ENCODE measurements at regions not wholly inside any gene's neighbourhood (a gene's known extent, or its start where the extent isn't known, plus 50 kb on each side); places are given as distances from the start of the nearest gene placed in this dataset.

DNA sequence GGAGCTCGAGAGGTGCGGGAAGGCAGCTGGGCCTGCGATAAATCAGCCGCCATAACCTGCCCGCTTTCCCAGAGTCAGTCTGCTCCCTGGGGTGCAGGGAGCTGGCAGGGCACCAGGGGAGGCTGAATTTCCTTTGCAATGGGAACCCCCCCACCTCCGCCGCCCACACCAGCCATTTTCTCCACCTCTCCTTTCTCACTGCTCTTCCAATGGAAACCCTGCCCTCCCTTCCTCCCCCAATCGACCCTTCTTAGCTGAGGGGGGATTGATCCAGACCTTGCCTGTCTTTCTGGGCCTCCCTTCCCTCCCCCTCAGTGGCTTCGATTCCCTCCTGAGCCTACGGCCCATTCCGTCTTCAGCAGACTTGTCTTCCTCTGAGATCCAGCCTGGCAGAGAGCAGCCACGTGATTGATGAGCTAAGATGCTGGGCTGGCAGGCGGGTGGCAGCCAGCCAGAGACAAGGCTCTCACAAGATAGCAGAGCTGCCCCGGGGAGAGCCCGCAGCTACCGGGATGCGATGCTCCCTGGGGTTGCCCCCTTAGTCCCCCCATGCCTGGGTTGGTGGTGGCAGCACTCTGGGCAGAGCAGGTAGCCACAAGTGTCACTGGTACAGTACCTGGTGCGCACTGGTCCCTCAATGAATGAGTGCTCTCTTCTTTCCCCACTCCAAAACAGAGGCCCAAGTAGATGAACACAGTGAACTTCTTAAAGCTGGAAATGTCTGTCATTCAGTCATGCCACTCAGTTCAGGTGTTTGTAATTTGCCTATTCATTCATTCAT lies 53.7 kb upstream of the FABP6 start:
- Histone ChIP-seq H3K27ac (peak overlapping the region; percentile 61), H3K4me3 (no peak overlapping the region), H3K4me1 (peaks cover 16% of the 10 kb centered on the region), H3K36me3 (no peaks in the 10 kb centered on the region), H3K9me3 (no peaks in the 10 kb centered on the region), H3K27me3 (no peaks in the 10 kb centered on the region)
- DNase-seq (ENCODE audit: extremely low spot score in 2 of 2), result no peak
- TF ChIP-seq, protein P1, sequence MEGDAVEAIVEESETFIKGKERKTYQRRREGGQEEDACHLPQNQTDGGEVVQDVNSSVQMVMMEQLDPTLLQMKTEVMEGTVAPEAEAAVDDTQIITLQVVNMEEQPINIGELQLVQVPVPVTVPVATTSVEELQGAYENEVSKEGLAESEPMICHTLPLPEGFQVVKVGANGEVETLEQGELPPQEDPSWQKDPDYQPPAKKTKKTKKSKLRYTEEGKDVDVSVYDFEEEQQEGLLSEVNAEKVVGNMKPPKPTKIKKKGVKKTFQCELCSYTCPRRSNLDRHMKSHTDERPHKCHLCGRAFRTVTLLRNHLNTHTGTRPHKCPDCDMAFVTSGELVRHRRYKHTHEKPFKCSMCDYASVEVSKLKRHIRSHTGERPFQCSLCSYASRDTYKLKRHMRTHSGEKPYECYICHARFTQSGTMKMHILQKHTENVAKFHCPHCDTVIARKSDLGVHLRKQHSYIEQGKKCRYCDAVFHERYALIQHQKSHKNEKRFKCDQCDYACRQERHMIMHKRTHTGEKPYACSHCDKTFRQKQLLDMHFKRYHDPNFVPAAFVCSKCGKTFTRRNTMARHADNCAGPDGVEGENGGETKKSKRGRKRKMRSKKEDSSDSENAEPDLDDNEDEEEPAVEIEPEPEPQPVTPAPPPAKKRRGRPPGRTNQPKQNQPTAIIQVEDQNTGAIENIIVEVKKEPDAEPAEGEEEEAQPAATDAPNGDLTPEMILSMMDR (IDR thresholded peaks at IDR 0.05), result no peak
- TF ChIP-seq POLR2AphosphoS5 (IDR thresholded peaks at IDR 0.05; ENCODE audit: insufficient read depth in 1 of 2, low read depth in 1 of 2), result peak in 1 of 2 donors; percentile 34
- TF ChIP-seq POLR2A (IDR thresholded peaks at IDR 0.05), result no peak
- intact Hi-C loops (cut with DNase I), result no loop called here

DNA sequence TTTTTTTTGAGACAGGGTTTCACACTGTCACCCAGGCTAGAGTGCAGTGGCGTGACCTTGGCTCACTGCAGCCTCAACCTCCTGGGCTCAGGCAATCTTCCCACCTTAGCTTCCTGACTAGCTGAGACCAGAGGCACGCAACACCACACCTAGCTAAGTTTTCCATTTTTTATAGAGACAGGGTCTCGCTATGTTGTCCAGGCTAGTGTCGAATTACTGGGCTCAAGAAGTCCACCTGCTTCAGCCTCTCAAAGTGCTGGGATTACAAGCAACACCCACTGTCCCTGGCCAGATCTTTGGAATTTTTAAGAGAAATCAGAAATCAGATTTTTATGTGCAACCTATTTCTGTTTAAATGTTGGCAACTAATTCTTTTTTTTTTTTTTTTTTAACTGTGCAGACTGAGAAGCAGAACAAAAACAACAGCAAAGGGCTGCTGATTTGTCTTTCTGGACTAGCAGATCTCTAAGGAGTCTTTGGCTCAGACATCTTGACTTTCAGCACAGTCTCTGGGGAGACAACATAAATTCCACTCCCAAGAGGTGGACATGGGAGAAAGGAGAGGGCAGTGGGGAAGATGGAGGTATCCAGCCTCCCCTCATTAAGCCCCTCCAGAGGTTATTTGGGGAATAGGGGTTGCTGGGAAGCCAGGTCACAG lies 54.4 kb upstream of the FABP6 start:
- intact Hi-C loops (cut with DNase I), result no loop called here
- peak overlapping the region; percentile 61 for H3K27ac ChIP-seq
- TF ChIP-seq POLR2AphosphoS5 (IDR thresholded peaks at IDR 0.05; ENCODE audit: insufficient read depth in 1 of 2, low read depth in 1 of 2) (no peak), POLR2A (IDR thresholded peaks at IDR 0.05) (no peak)
- TF ChIP-seq, protein P1 (IDR thresholded peaks at IDR 0.05), result no peak
- no peaks in the 10 kb centered on the region for H3K9me3 ChIP-seq
- DNase-seq (ENCODE audit: extremely low spot score in 2 of 2), result no peak
- H3K4me1 ChIP-seq, result peaks cover 21% of the 10 kb centered on the region
- H3K27me3 ChIP-seq, result no peaks in the 10 kb centered on the region
- H3K36me3 ChIP-seq, result no peaks in the 10 kb centered on the region
- no peak overlapping the region for H3K4me3 ChIP-seq

DNA sequence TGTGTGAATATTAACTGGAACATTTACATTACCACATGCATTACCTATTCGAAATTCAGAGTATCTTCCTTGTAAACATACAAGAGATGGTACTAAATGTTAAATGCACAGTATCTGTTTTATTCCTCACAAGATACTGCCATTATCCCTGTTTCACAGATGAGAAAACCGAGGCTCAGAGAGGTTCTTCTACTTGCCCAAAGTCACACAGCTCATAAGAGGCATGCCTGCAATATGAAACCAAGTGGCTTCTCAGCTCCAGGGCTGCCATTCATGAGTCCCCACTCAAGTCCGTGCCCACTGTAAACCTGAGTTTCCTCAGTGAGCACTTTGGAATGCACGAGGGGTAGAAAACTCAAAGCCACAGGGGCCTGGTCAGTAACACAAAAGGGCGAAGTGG lies 55.0 kb upstream of the FABP6 start:
- no peaks in the 10 kb centered on the region for H3K36me3 ChIP-seq
- intact Hi-C loops (cut with DNase I), result no loop called here
- H3K27ac ChIP-seq, result peak overlapping the region; percentile 61
- H3K4me1 ChIP-seq, result peaks cover 28% of the 10 kb centered on the region
- TF ChIP-seq, protein P1 (IDR thresholded peaks at IDR 0.05), result no peak
- TF ChIP-seq POLR2AphosphoS5 (IDR thresholded peaks at IDR 0.05; ENCODE audit: insufficient read depth in 1 of 2, low read depth in 1 of 2) (no peak), POLR2A (IDR thresholded peaks at IDR 0.05) (no peak)
- no peaks in the 10 kb centered on the region for H3K27me3 ChIP-seq
- DNase-seq (ENCODE audit: extremely low spot score in 2 of 2), result no peak
- no peak overlapping the region for H3K4me3 ChIP-seq
- no peaks in the 10 kb centered on the region for H3K9me3 ChIP-seq

DNA sequence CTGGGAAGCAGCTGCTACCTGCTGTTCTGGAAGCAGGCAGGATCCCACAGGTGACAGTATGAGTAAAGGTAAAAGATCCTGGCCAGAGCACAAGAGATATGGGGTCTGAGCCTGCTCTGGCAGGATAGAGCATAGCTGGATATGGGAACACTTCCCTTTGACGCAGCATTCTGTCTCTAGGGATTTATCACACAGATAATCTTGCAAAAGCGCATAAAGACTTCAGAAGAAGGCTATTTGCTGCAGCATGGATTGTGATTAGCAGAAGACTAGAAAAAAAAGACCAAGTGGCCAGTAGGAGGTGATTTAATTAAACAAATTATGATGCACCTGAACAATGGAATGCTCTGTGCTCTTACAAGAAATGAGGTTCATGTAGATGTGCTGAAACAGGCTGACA lies 52.4 kb upstream of the PWWP2A start:
- no peak for DNase-seq (ENCODE audit: extremely low spot score in 2 of 2)
- Histone ChIP-seq H3K27me3 (no peaks in the 10 kb centered on the region), H3K36me3 (no peaks in the 10 kb centered on the region), H3K27ac (no peak overlapping the region), H3K9me3 (no peaks in the 10 kb centered on the region), H3K4me1 (peaks cover 49% of the 10 kb centered on the region), H3K4me3 (no peak overlapping the region)
- intact Hi-C loops (cut with DNase I), result no loop called here
- TF ChIP-seq POLR2A (IDR thresholded peaks at IDR 0.05), result no peak
- TF ChIP-seq POLR2AphosphoS5 (IDR thresholded peaks at IDR 0.05; ENCODE audit: insufficient read depth in 1 of 2, low read depth in 1 of 2), result no peak
- TF ChIP-seq, protein P1 (IDR thresholded peaks at IDR 0.05), result no peak

DNA sequence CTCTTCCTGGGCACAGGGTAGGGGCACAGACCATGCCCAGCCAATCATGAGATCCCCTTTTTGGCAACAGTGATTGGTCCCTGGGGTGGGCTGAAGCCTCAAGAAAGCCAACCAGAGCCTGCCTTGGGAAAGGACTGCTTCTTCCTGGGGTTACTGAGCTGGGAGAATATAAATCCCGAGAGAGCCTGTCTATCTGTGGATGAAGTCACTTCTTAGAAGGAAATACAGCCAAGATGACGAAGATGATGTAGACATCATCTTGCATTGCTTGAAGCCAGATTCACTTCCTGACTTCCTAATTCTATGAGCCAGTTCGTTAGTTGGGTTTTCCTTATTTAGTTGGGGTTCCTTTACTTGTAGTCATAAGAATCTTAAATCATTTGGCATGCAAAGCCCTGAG lies 50.1 kb upstream of the PWWP2A start:
- Histone ChIP-seq H3K27ac (peak overlapping the region; percentile 78), H3K9me3 (no peaks in the 10 kb centered on the region), H3K27me3 (no peaks in the 10 kb centered on the region), H3K4me3 (peak overlapping the region in 1 of 2 donors; percentile 29), H3K4me1 (peaks cover 53% of the 10 kb centered on the region), H3K36me3 (no peaks in the 10 kb centered on the region)
- intact Hi-C loops (cut with DNase I), result no loop called here
- DNase-seq (ENCODE audit: extremely low spot score in 2 of 2), result no peak
- no peak for TF ChIP-seq POLR2A (IDR thresholded peaks at IDR 0.05)
- TF ChIP-seq, protein P1 (IDR thresholded peaks at IDR 0.05), result no peak
- no peak for TF ChIP-seq POLR2AphosphoS5 (IDR thresholded peaks at IDR 0.05; ENCODE audit: insufficient read depth in 1 of 2, low read depth in 1 of 2)
